ENCODE measurements at regions not wholly inside any gene's neighbourhood (a gene's known extent, or its start where the extent isn't known, plus 50 kb on each side); places are given as distances from the start of the nearest gene placed in this dataset.

DNA sequence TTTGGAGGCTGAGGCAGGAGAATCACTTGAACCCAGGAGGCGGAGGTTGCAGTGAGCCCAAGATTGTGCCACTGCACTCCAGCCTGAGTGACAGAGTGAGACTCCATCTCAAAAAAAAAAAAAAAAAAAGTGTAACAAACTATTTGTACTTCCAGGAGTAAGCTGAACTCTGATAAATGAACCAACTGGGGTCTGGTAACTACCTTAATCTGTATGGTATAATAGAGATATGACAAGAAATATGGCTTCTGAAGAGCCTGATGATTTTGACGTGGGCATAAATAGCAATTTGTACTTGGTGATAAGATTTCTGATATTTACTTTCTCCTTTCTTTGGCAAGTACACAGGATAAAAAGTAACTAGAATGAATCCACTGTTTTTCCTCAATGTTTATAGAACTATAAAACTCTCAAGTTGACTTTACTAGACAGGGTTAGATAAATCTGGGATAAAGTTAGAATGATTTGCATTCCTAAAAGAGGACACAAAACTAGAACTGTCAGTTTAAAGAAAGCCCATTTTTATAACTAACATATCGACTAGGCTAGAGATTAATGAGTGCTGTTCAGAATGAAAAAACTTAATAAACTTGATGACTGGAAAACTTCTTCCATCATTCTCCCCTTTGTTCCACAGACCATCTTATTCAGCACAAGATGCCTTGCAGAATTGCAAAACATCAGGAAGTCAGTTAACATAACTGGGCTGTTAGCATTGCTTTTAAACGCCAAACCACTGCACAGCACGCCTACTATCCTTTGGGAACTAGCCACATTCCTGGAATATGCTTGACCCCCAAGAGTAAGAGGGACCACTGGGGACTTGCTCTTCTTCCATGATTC lies 51.5 kb upstream of the EDARADD start:
- no peak for TF ChIP-seq EZH2 (IDR thresholded peaks at IDR 0.05; ENCODE audit: low read depth, low read length, severe bottlenecking)
- no peak for TF ChIP-seq EP300 (IDR thresholded peaks at IDR 0.05; ENCODE audit: borderline replicate concordance in 1 of 2, low read depth in 2 of 2, low read length in 2 of 2)
- no peak for TF ChIP-seq BRCA1 (IDR thresholded peaks at IDR 0.05; ENCODE audit: low read depth, low read length)
- no peak for TF ChIP-seq SIN3A (conservative IDR thresholded peaks at IDR 0.05 in 1 of 2, IDR thresholded peaks at IDR 0.05 in 1 of 2; ENCODE audit: low read depth in 1 of 2, low read length in 2 of 2)
